AML-193 (cell line): ENCODE measurements at regions not wholly inside any gene's neighbourhood (a gene's known extent, or its start where the extent isn't known, plus 50 kb on each side); places are given as distances from the start of the nearest gene placed in this dataset.

Source experiments
- DNase-seq, 2 experiments: peaks; one replicate each; lab custom pipeline; 2025; lab: John Stamatoyannopoulos, UW

DNA sequence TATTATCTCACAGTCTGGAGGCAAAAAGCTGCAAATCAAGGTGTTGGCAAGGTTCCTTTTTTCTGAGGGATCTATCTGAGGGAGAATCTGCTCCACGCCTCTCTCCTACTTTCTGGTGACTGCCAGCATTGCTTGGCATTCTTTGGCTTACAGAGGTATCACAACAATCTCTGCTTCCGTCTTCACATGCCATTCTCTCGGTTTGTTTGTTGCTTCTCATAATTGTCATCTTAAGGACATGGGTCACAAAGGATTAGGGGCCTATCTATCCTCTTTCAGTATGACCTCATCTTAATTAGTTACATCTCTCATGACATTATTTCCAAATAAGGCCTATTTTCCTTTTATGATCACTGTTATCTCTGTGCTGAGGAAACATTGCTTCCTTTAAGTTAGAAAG, 345.0 kb downstream of the FOXG1 start:
- DNase-seq = no peak

- no peak for DNase-seq
Measured at GRCh38 chr14:29123017-29123416, 356.4 kb downstream of the FOXG1 start.

GRCh38 chr14:29126361-29126760, 359.8 kb downstream of the FOXG1 start:
- DNase-seq = no peak

- DNase-seq = no peak
Measured at GRCh38 chr14:29126865-29127264, 360.3 kb downstream of the FOXG1 start.

DNA sequence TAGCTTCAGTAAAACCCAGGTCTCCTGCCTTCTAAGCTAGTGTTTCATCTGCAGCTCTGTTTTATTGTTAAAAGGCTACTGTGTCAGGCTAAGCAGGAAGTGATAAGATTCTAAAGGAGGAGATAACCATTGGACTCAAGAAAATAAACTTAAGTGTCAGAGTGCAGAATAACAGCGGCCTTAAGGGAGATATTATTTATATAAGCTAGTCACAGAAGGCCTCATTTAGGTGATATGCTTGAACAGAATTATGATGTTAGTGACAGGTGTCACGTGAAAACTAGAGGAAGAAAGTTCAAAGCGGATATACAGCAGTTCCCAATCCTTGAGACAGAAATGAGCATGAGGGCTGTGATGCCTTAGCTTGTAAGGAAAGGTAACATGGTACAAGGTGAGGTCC, 373.4 kb downstream of the FOXG1 start:
- DNase-seq = no peak

DNA sequence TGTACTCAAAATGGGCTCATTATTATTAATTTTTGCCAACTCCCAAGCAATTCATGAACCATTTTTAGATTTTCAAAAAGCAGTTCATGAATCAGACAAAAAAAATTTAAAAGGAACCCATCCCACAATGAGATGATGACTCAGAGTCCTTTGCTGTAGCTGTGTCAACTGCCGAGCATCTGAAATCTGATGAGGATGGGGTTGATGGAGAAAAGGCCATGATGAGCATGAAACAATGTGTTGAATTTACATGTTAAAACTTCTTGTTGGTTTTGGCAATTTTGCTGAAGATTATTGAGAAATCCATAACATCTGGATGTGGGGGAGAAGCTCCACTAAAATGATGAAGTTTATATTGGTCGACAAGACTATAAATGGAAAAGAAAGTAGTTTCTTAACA, 378.0 kb downstream of the FOXG1 start:
- DNase-seq = no peak

DNA sequence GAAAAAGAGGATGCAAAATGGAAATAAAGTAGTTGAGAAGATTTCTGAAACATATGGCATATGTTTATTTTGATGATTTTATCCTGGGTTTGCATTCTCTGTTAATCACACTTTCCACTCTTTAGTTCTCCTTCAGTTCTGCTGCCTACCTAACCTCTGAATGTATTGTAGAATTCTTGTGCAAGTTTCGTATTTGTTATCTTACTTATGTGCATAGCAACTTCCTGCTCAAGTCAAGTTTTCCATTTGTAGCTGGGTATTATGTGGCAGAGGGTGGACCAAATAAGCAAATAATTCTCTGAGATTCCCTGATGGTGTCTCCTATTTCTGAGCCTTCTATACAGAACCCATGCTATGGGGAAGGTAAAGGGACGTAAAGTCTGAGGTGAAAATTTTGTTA, 381.6 kb downstream of the FOXG1 start:
- no peak for DNase-seq

- no peak for DNase-seq
Measured at GRCh38 chr14:29149798-29150197, 383.2 kb downstream of the FOXG1 start.

DNA sequence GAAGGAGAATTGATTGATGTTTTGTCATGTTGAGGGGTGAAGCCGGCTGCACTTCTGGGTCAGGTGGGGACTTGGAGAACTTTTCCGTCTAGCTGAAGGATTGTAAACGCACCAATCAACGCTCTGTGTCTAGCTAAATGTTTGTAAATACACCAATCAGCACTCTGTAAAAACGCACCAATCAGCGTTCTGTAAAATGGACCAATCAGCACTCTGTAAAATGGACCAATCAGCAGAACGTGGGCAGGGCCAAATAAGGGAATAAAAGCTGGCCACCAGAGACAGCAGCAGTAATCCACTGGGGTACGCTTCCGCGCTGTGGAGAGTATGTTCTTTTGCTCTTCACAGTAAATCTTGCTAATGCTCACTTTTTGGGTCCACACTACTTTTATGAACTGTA, 384.1 kb downstream of the FOXG1 start:
- DNase-seq = no peak

GRCh38 chr14:29156096-29156495, 389.5 kb downstream of the FOXG1 start:
- no peak for DNase-seq

GRCh38 chr14:29161593-29161992, 395.0 kb downstream of the FOXG1 start:
- no peak for DNase-seq

DNA sequence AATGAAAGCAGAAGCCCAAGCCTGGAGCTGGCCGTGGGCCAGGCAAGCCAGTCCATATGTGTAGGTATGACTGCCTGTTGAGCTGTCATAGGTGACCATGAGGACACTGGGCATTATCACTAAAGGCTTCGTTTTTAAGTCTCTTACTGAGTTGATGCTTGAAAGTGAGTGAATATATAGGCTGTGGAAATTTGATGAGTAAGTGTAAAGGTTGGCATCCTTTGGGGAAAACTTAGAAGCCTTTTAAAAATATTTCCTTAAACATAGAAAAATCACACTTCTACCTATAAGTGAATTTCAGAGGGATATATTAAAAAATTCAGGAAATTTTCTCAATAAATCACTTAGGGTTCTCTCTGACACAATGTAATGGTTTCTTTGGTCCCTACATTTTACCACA, 396.5 kb downstream of the FOXG1 start:
- no peak for DNase-seq

DNA sequence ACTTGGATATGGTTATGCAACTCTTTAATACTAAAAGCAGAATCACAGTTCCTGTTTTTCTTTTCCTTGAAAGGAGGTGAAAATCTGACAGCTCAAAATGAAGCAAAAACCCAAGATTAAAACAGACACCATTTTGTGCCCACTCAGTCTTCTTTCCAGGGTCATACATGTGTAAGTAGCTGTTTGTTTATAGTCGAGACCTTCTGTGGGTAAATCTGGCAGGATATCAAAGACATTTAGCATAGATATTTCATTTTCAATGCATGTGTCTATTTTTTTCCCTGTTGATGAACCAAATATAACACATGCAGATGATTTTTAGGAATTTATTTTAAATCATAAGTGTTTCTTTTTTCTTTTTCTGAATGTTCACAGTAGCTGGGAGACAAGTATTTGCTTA, 398.8 kb downstream of the FOXG1 start:
- DNase-seq = no peak

GRCh38 chr14:29166507-29166906, 399.9 kb downstream of the FOXG1 start:
- DNase-seq = no peak

GRCh38 chr14:29168149-29168548, 401.6 kb downstream of the FOXG1 start:
- no peak for DNase-seq

DNA sequence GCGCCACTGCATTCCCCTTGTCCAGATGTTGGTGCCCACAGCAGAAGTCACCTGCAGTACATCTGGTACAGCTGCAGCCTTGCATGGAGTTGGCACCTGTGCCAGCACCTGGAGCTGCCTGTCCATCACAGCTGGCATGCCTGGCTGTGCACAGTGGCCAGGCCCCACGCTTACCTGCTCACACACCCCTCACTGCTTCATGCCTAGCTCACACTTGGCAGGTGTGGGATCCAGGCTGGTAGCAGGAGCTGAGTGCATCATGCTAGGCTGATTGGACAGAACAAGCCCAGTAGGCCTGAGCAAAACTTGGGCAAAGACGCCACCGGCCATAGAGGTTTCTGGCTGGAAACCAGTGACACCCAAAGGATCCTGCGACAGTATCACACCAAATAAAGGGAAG, 402.8 kb downstream of the FOXG1 start:
- no peak for DNase-seq

GRCh38 chr14:29175706-29176105, 409.1 kb downstream of the FOXG1 start:
- DNase-seq = no peak

DNA sequence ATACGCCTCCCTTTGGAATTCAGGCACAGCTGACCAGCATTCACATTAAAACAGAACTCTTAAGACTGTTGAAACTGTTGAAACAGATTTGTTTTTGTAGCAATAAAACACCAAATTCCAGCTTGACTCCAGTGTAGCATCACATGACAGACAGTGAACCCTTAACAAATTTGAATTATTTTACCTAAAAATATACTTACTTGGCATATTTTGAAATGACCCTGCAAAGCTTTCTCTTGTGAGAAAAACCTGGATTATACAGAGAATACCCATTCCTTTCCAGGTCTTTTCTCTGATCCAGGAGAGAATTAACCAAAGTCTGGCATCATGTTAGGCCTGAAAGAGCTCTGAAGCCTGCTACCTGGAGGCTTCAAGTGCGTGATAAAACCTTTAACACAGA, 410.3 kb downstream of the FOXG1 start:
- no peak for DNase-seq

DNA sequence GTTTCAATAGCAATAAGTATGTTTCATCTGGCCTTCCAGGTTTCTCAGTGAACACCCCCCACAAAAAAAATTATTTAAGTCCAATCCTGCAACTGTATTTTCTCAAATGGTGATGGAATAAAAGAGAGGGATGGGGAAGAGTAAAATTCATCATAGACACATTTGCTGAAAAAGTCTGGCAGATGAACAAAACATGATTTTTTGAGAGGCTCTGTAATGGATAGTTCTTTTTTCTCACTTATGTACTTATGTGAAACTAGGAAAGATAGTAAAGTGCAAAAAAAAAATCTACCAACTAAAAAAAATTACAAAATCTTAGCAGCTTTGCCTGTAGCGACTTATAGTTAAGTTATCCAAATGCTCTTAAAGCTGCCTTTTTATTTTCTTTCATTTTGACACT, 412.4 kb downstream of the FOXG1 start:
- DNase-seq = no peak

DNA sequence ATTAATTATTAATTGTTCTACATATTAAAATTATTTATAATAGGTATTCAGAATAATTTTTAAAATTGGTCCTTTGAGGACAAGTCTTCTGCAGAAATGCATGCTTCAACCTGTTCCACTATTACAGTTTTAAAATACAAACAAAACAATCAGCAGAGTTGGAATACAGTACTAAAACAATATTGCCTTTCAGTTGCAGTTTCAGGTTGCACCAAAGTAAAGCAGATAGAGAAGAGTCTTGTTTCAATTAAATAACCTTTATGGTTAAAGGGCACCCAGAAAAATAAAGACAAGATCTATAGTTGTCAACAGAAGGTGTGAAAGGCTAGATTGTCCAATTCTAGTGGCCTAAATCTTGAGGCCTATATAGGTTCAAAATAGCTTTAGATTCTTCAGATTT, 424.5 kb downstream of the FOXG1 start:
- DNase-seq = no peak

DNA sequence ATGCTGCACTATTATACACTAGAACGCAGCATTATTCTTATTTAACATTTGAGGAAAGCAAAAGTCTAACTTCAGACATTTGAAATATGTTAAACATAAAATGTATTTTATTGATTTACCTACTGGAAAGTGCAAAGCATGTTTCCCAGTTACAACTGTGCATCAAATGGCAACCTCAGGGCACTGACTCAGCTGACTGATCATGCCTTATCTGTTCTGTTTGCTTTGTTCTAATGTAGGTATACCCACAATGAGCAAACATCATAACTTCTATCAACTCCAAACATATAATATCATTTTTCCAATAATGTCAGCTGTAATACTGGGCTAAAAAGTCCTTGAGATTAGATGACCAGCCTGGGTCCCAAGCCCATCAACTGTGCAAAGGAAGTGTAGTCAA, 431.0 kb downstream of the FOXG1 start:
- DNase-seq = no peak

GRCh38 chr14:29205658-29206057, 439.1 kb downstream of the FOXG1 start:
- DNase-seq = no peak

DNA sequence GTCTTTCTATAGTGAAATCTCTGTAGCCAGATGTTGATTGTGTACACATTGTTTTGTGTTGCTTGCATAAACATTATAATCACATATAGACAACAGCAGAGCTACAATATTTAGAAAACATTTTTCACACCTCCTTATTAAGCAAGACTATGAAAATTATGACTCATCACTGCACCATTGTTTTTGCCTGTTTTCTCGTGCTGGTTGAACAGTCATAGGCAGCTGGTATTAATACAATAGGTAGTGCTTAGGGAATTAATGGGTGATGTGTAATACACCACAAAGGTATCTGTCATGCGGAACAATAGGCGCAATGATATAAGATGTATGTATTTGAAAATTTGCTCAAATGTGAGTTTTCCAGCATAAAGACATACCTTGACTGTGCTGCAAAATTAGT, 449.3 kb downstream of the FOXG1 start:
- DNase-seq = no peak

DNA sequence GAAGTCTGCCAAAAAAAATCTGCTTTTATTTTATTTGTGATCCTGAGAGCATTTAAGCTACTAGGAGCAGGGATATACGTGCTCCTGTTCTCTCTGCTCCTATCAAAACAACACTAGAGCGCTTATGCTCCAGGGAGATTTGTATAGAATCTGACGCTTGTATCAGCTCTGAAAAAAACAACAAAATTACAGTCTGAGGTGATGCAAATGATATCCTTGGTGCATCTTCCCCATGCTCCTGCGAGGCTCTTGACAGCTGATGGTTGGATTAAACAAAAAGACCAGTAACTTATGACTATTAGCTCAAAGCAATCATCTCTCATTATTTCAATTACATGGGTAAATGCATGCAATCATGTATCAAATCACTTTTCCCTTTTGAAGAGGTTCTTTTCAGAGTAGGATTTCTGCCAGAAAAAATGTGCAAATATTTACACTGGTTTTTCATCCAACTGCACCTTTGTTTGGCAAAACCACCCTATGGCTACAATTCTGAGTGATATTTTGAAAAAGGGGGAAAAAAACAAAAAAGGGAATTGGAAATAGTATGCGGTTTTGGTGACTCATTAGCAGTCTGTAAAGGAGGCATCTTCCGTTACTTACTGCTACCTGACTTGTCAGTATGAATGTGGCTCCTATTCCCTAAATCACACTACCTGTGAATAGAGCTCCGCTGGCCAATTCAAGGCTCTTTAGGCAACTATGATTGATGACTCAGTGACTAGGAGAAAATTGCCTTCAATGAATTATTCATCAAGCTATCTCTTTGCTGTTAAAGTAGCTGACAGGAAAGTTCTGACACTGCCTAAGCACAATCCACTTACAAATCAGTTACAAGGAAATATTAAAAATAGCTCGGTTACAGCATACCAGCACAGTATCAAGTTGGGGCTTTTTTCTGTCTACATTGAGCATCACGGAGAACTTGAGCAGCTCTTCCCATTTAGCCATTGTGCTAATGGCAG, 450.0 kb downstream of the FOXG1 start:
- DNase-seq = no peak
